ENCODE measurements at regions not wholly inside any gene's neighbourhood (a gene's known extent, or its start where the extent isn't known, plus 50 kb on each side); places are given as distances from the start of the nearest gene placed in this dataset.

- no peaks in the 10 kb centered on the region for H3K36me3 ChIP-seq (ENCODE audit: insufficient read depth, low read length)
- no peak overlapping the region for H3K9ac ChIP-seq (ENCODE audit: low read depth, low read length)
- DNase-seq = peak; percentile 10
- H3K9me3 ChIP-seq (ENCODE audit: insufficient read depth, low read length, severe bottlenecking) = peaks cover 5% of the 10 kb centered on the region
- no peaks in the 10 kb centered on the region for H3K79me2 ChIP-seq (ENCODE audit: insufficient read depth, low read length)
- TF ChIP-seq CTCF (IDR thresholded peaks at IDR 0.05; ENCODE audit: borderline replicate concordance, extremely low read depth, low read length, poor library complexity, severe bottlenecking) = no peak
- TF ChIP-seq EZH2 (IDR thresholded peaks at IDR 0.05; ENCODE audit: borderline replicate concordance, low read depth, low read length, severe bottlenecking) = no peak
- peak overlapping the region; percentile 50; the same call in 1 of the 2 replicates for H3K27ac ChIP-seq (ENCODE audit: low read length)
- H3K27me3 ChIP-seq (ENCODE audit: insufficient read depth, low read length, poor library complexity) = no peaks in the 10 kb centered on the region
- ATAC-seq (ENCODE audit: insufficient read depth, low read depth) = peak; percentile 82
- H4K20me1 ChIP-seq (ENCODE audit: insufficient read depth, low read length) = no peaks in the 10 kb centered on the region
- peaks cover 14% of the 10 kb centered on the region for H3K4me1 ChIP-seq (ENCODE audit: insufficient read depth, low read length)
- H2AFZ ChIP-seq (ENCODE audit: low read depth, low read length) = peak overlapping the region; percentile 40; the same call in 1 of the 2 replicates
- H3K4me3 ChIP-seq (ENCODE audit: low read depth in 1 of 2, low read length in 2 of 2) = no peak overlapping the region
- peak overlapping the region; percentile 18; the same call in 1 of the 2 replicates for H3K4me2 ChIP-seq (ENCODE audit: insufficient read depth, low read length)
These were observed 489.3 kb downstream of the ANXA1 start for GRCh38 chr9:73640971-73641370.

GRCh38 chr9:73643379-73644013 is 491.8 kb downstream of the ANXA1 start:
- Histone ChIP-seq H3K4me2 (ENCODE audit: insufficient read depth, low read length) (no peak overlapping the region), H3K4me1 (ENCODE audit: insufficient read depth, low read length) (peaks cover 14% of the 10 kb centered on the region), H2AFZ (ENCODE audit: low read depth, low read length) (no peak overlapping the region), H3K27me3 (ENCODE audit: insufficient read depth, low read length, poor library complexity) (no peaks in the 10 kb centered on the region), H3K36me3 (ENCODE audit: insufficient read depth, low read length) (no peaks in the 10 kb centered on the region), H3K9me3 (ENCODE audit: insufficient read depth, low read length, severe bottlenecking) (peaks cover 3% of the 10 kb centered on the region), H3K79me2 (ENCODE audit: insufficient read depth, low read length) (no peaks in the 10 kb centered on the region), H3K9ac (ENCODE audit: low read depth, low read length) (no peak overlapping the region), H4K20me1 (ENCODE audit: insufficient read depth, low read length) (no peaks in the 10 kb centered on the region), H3K27ac (ENCODE audit: low read length) (no peak overlapping the region), H3K4me3 (ENCODE audit: low read depth in 1 of 2, low read length in 2 of 2) (no peak overlapping the region)
- TF ChIP-seq CTCF (IDR thresholded peaks at IDR 0.05; ENCODE audit: borderline replicate concordance, extremely low read depth, low read length, poor library complexity, severe bottlenecking) (no peak), EZH2 (IDR thresholded peaks at IDR 0.05; ENCODE audit: borderline replicate concordance, low read depth, low read length, severe bottlenecking) (no peak)
- no peak for DNase-seq
- no peak for ATAC-seq (ENCODE audit: insufficient read depth, low read depth)

GRCh38 chr9:73647560-73647959 is 495.9 kb downstream of the ANXA1 start:
- H3K27ac ChIP-seq (ENCODE audit: low read length) = no peak overlapping the region
- no peaks in the 10 kb centered on the region for H3K36me3 ChIP-seq (ENCODE audit: insufficient read depth, low read length)
- H3K4me1 ChIP-seq (ENCODE audit: insufficient read depth, low read length) = no peaks in the 10 kb centered on the region
- no peak overlapping the region for H3K4me3 ChIP-seq (ENCODE audit: low read depth in 1 of 2, low read length in 2 of 2)
- H2AFZ ChIP-seq (ENCODE audit: low read depth, low read length) = no peak overlapping the region
- no peak for TF ChIP-seq CTCF (IDR thresholded peaks at IDR 0.05; ENCODE audit: borderline replicate concordance, extremely low read depth, low read length, poor library complexity, severe bottlenecking)
- H3K9me3 ChIP-seq (ENCODE audit: insufficient read depth, low read length, severe bottlenecking) = peaks cover 3% of the 10 kb centered on the region
- no peaks in the 10 kb centered on the region for H3K27me3 ChIP-seq (ENCODE audit: insufficient read depth, low read length, poor library complexity)
- H3K9ac ChIP-seq (ENCODE audit: low read depth, low read length) = no peak overlapping the region
- DNase-seq (no peak), ATAC-seq (ENCODE audit: insufficient read depth, low read depth) (no peak)
- H3K4me2 ChIP-seq (ENCODE audit: insufficient read depth, low read length) = no peak overlapping the region
- no peaks in the 10 kb centered on the region for H3K79me2 ChIP-seq (ENCODE audit: insufficient read depth, low read length)
- H4K20me1 ChIP-seq (ENCODE audit: insufficient read depth, low read length) = no peaks in the 10 kb centered on the region
